Neural progenitor cell (in vitro differentiated cells): ENCODE measurements at regions not wholly inside any gene's neighbourhood (a gene's known extent, or its start where the extent isn't known, plus 50 kb on each side); places are given as distances from the start of the nearest gene placed in this dataset.

Experiments used
- CTCF ChIP-seq: fragments of 200-600 bp; sonication (generic); IDR thresholded peaks from 2 replicates; pipeline ENCODE4 v1.5.1; 2017; ENCODE audit warnings: antibody characterized with exemption, mild to moderate bottlenecking
- EZH2 ChIP-seq: fragments of 200-600 bp; sonication (generic); IDR thresholded peaks from 2 replicates; pipeline ENCODE4 v1.6.1; 2017; ENCODE audit warnings: antibody characterized with exemption, mild to moderate bottlenecking, moderate library complexity
- EZH2phosphoT487 ChIP-seq: fragments of 200-600 bp; sonication (generic); IDR thresholded peaks from 2 replicates; pipeline ENCODE4 v1.6.1; 2017; ENCODE audit warnings: antibody characterized with exemption

- TF ChIP-seq EZH2 (no peak), CTCF (no peak), EZH2phosphoT487 (no peak)
These were observed 223.8 kb upstream of the ARRDC4 start for GRCh38 chr15:97736748-97737147.
